Superior temporal gyrus (tissue), 1 donor: ENCODE measurements at regions not wholly inside any gene's neighbourhood (a gene's known extent, or its start where the extent isn't known, plus 50 kb on each side); places are given as distances from the start of the nearest gene placed in this dataset.
A peak's percentile ranks its signal among the peaks of the same experiment; 100 is the strongest.
"Not testable (repeated sequence)": the region's sequence is repeated elsewhere in the genome, so short reads cannot be mapped to it uniquely, and the experiment has no call there.

Source experiments
- DNase-seq: peaks from one replicate; pipeline ENCODE4 v3.0.0-alpha.2; 2016; ENCODE audit errors: extremely low spot score

- peak; percentile 16 for DNase-seq
Measured at GRCh38 chrX:25442499-25442898, 426.7 kb upstream of the ARX start.

- no peak for DNase-seq
Measured at GRCh38 chrX:25433307-25433706, 417.5 kb upstream of the ARX start.

- no peak for DNase-seq
Measured at GRCh38 chrX:25432396-25432795, 416.6 kb upstream of the ARX start.

GRCh38 chrX:25427873-25428555, 412.2 kb upstream of the ARX start:
- DNase-seq: no peak

- DNase-seq: not testable (repeated sequence)
Measured at GRCh38 chrX:25404163-25404562, 388.4 kb upstream of the ARX start.

GRCh38 chrX:25389266-25389665, 373.5 kb upstream of the ARX start:
- no peak for DNase-seq

GRCh38 chrX:25383196-25383595, 367.4 kb upstream of the ARX start:
- peak; percentile 7 for DNase-seq

- DNase-seq: peak; percentile 8
Measured at GRCh38 chrX:25356456-25356855, 340.7 kb upstream of the ARX start.

GRCh38 chrX:25344161-25344936, 328.6 kb upstream of the ARX start:
- DNase-seq: peak; percentile 14

- DNase-seq: no peak
Measured at GRCh38 chrX:25343060-25343459, 327.3 kb upstream of the ARX start.

GRCh38 chrX:25337841-25338240, 322.1 kb upstream of the ARX start:
- no peak for DNase-seq

- DNase-seq: no peak
Measured at GRCh38 chrX:25300994-25301393, 285.2 kb upstream of the ARX start.

GRCh38 chrX:25296850-25297249, 281.1 kb upstream of the ARX start:
- no peak for DNase-seq

- DNase-seq: no peak
Measured at GRCh38 chrX:25295466-25295865, 279.7 kb upstream of the ARX start.

- DNase-seq: no peak
Measured at GRCh38 chrX:25290132-25290531, 274.4 kb upstream of the ARX start.

GRCh38 chrX:25288676-25289075, 272.9 kb upstream of the ARX start:
- no peak for DNase-seq

- DNase-seq: no peak
Measured at GRCh38 chrX:25287521-25287920, 271.8 kb upstream of the ARX start.

GRCh38 chrX:25285598-25285997, 269.8 kb upstream of the ARX start:
- DNase-seq: no peak

- no peak for DNase-seq
Measured at GRCh38 chrX:25279510-25279909, 263.7 kb upstream of the ARX start.

GRCh38 chrX:25278341-25278740, 262.6 kb upstream of the ARX start:
- DNase-seq: no peak

- DNase-seq: no peak
Measured at GRCh38 chrX:25277574-25277973, 261.8 kb upstream of the ARX start.

GRCh38 chrX:25275159-25275558, 259.4 kb upstream of the ARX start:
- DNase-seq: no peak

GRCh38 chrX:25241461-25241860, 225.7 kb upstream of the ARX start:
- no peak for DNase-seq
